GM21381 (cell line): ENCODE measurements at regions not wholly inside any gene's neighbourhood (a gene's known extent, or its start where the extent isn't known, plus 50 kb on each side); places are given as distances from the start of the nearest gene placed in this dataset.

ENCODE experiments used
- ATAC-seq: cut with Tn5 transposase; IDR thresholded peaks from one replicate; pipeline ENCODE4 v1.9.1; 2021; ENCODE audit warnings: mild to moderate bottlenecking, moderate library complexity; ENCODE audit not compliant: unreplicated experiment

GRCh38 chr21:38683222-38683621 is 122.5 kb upstream of the ETS2 start:
- ATAC-seq = no peak

GRCh38 chr21:38688068-38688467 is 117.7 kb upstream of the ETS2 start:
- no peak for ATAC-seq

GRCh38 chr21:38691631-38692030 is 114.1 kb upstream of the ETS2 start:
- no peak for ATAC-seq

GRCh38 chr21:38696579-38696978 is 109.2 kb upstream of the ETS2 start:
- ATAC-seq = no peak

- no peak for ATAC-seq
Measured at GRCh38 chr21:38699048-38699447, 106.7 kb upstream of the ETS2 start.

GRCh38 chr21:38702196-38702595 is 103.5 kb upstream of the ETS2 start:
- no peak for ATAC-seq

- no peak for ATAC-seq
Measured at GRCh38 chr21:38709876-38710275, 95.9 kb upstream of the ETS2 start.

DNA sequence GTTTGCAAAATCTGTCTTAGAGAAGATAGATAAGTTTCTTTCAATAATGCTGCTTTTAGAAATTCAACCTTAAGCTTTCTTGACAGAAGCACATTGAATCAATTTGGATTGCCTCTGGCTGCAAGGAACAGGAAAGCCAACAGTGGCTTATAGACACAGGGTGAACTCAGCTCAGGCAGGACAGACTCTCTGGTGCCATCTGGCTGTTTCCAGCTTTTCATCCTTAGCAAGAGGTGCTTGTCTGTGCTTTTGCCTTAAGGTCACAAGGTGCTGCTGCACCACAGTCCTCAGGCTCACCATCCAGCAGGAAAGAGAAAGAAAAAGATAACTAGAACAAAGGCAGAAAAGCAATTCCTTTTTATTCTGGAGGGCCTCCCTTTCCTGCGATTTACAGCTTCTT is 93.7 kb upstream of the ETS2 start:
- no peak for ATAC-seq

GRCh38 chr21:38712664-38713063 is 93.1 kb upstream of the ETS2 start:
- ATAC-seq = no peak

- ATAC-seq = no peak
Measured at GRCh38 chr21:38714039-38714817, 91.5 kb upstream of the ETS2 start.

- no peak for ATAC-seq
Measured at GRCh38 chr21:38714999-38715398, 90.7 kb upstream of the ETS2 start.

- no peak for ATAC-seq
Measured at GRCh38 chr21:38716088-38716487, 89.6 kb upstream of the ETS2 start.

- ATAC-seq = no peak
Measured at GRCh38 chr21:38716942-38717341, 88.8 kb upstream of the ETS2 start.

GRCh38 chr21:38718481-38718880 is 87.2 kb upstream of the ETS2 start:
- no peak for ATAC-seq

DNA sequence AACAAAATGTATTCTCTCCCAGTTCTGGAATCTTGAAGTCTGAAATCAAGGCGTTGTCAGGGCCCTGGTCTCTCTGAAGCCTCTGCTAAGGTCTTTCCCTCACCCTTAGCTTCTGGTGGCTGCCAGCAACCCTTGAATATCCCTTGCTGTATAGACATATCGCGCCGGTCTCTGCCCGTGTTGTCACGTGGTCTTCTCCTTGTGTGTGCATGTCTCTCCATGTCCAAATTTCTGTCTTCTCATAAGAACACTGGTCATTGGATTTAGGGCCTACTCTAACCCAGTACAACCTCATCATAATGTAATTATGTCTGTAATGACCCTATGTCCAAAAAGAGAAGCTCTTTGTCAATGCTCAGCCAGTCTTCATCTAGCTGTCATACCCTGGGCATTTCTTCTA is 85.7 kb upstream of the ETS2 start:
- no peak for ATAC-seq

DNA sequence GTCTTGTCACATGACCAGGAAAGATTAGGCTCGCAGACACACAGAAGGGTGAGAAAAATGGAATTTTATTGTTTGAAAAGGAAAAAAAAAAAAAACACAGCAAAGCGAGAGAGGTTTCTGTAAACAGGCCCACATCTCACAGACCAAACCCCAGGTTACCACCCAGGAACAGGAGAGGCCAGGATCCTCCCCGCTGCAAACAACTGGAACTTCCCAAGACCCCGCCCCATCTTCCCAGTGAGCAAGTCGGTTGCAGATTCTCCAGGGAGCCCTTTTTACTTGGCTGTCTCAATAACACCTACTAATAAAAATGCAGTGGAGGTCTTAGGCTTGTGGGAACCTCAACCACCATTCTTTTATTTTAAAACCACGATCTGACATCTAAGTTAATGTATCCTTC is 84.7 kb upstream of the ETS2 start:
- no peak for ATAC-seq

DNA sequence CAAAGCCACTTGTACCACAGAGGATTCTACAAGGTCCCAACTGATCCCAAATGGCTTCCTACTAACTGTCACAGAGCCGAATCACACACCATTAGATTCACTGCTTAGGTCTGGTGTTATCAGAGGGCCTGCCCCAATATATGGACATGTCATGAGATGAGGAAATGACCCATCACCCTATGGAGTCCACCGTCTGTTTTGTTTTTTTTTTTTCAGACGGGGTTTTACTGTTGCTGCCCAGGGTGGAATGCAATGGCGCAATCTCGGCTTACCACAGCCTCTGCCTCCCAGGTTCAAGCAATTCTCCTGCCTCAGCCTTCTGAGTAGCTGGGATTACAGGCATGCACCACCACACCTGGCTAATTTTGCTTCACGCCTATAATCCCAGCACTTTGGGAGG is 83.8 kb upstream of the ETS2 start:
- no peak for ATAC-seq

DNA sequence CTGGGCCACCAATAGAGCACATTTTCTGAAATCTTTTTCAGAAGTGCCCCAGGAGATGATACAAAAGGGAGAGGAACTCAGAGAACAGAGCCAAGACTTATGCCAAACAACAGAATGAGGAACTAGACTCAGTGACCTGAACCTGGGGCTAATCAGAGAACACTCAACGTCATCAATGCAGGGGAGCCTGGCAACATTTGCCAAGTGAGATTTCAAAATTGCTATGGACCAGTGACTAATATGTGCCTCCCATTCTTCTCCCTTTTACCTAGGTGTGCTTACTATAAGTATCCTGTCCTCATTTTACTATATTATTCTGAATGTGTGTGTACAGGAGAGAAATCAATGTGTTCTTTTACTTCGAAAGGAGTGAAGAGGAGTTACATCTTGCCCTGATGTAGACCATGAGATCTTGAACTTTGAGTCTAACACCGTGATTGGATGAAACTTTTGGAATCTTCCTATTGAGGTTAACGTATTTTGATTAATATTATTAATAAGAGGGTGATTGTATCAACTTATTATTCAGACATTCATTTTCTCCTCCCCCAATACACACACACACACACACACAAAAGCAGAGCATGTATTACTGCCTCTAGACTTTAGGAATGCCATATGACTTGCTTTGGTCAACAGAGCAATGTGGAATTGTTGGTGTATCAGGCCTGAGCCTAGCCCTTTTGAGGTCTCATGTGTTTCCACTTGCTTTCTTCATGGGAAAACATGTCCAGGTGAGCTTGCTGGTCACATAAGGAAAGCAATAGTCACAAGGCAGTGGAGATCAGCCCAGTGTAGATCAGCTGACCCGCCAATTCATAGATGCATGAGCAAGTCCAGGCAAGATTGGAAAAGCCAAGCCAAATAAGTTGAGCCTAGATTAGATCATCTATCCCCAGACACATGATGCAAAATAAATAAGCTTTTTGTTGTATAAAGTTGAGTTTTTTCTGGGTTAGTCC is 80.3 kb upstream of the ETS2 start:
- ATAC-seq = no peak

DNA sequence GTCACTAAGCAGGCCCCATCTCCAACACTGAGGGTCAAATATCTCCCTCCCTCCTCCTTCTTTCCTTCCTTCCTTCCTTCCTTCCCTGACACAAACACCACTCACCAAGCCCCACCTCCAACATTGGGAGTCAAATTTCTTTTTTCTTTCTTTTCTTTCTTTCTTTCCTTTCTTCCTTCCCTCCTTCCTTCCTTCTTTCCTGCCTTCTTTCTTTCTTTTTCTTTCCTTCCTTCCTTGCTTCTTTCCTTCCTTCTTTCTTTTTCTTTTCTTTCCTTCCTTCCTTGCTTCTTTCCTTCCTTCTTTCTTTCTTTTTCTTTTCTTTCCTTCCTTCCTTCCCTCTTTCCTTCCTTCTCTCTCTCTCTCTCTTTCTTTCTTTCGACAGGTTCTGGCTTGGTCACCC is 79.2 kb upstream of the ETS2 start:
- no peak for ATAC-seq

- no peak for ATAC-seq
Measured at GRCh38 chr21:38729291-38729690, 76.4 kb upstream of the ETS2 start.

DNA sequence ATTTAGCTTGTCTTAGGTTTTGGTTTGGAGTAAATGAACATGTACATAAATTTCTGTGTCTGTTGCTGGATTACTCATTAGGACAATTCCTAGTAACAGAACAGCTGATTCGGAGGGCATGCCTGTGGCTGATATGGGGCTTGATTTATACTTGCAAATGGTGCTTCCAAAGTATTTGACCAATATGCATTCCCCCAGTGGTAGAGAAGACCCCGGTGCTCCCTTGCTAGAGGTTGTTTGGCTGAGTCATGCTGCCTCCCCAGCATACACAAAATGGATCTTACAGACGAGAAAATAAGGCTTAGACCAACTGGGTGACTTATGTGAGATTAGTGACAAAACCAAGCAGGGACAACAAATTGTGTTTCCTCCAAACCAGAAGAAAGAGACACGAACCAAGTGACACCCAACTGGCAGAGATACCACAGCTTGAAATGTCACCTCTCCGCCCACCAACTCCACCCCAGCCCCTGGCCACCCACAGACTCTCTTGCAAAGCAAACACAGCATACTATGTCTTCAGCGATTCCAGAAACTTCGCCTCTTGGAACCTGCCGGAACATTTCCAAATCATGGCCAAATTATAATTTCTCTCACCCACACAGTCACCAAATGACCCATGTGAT is 75.9 kb upstream of the ETS2 start:
- ATAC-seq = no peak
